H1 (cell line): ENCODE measurements at regions not wholly inside any gene's neighbourhood (a gene's known extent, or its start where the extent isn't known, plus 50 kb on each side); places are given as distances from the start of the nearest gene placed in this dataset.

Experiments used
- CBX8 ChIP-seq: fragments of 300-800, 300-1000 bp; sonication (generic); IDR thresholded peaks from 2 replicates; pipeline ENCODE4 v1.7.1; 2016; ENCODE audit warnings: low read depth, low read length, borderline replicate concordance
- EGR1 ChIP-seq: IDR thresholded peaks from 2 replicates; pipeline ENCODE4 v1.6.1; 2011; ENCODE audit warnings: low read depth, low read length, borderline replicate concordance
- HDAC6 ChIP-seq: IDR thresholded peaks from one replicate; pipeline ENCODE4 v1.7.1; 2012; ENCODE audit warnings: low read depth, mild to moderate bottlenecking, inconsistent platforms, low read length, moderate library complexity
- JUND ChIP-seq: IDR thresholded peaks from 2 replicates; pipeline ENCODE4 v1.6.1; 2011; ENCODE audit warnings: mild to moderate bottlenecking, improper control_type of control experiment, low read length
- MAFK ChIP-seq: IDR thresholded peaks from 2 replicates; pipeline ENCODE4 v1.6.1; 2012; ENCODE audit warnings: low read depth, mild to moderate bottlenecking, improper control_type of control experiment, low read length
- POU5F1 ChIP-seq: IDR thresholded peaks from 2 replicates; pipeline ENCODE4 v1.6.1; 2011; ENCODE audit warnings: low read depth, mild to moderate bottlenecking, low read length, moderate library complexity
- RFX5 ChIP-seq: IDR thresholded peaks from 2 replicates; pipeline ENCODE4 v1.6.1; 2011; ENCODE audit warnings: low read depth, low read length, improper control_type of control experiment, borderline replicate concordance
- RNF2 ChIP-seq: fragments of 200-900, 300-1000 bp; sonication (generic); IDR thresholded peaks from 2 replicates; pipeline ENCODE4 v1.7.1; 2016; ENCODE audit warnings: borderline replicate concordance, low read depth, mild to moderate bottlenecking, antibody characterized with exemption, low read length; ENCODE audit not compliant: poor library complexity, severe bottlenecking; ENCODE audit errors: missing control alignments
- TF ChIP-seq, protein P1 (sequence below): fragments of 300-600 bp; sonication (generic); IDR thresholded peaks from 2 replicates; pipeline ENCODE4 v1.7.1; 2012; ENCODE audit warnings: low read length, moderate library complexity, mild to moderate bottlenecking, inconsistent platforms; ENCODE audit not compliant: insufficient replicate concordance

DNA sequence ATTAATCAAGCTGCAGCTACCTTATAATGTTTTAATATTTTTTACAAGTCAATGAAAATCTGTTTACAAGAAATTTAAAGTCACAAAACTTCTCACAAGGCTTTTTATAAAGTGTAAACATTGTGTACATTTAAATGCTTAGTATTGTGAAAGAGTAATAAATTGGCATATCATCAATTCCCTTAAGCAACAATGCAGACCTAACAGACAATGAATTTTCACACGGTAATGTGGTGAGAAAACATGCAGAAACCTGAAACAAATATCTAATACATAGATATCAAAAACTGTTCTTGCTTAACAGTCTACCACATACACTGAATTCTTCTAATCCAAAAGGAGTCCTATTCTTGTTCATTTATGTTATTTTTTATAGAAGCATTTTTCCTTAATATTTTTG, 220.7 kb downstream of the CRPPA start (continued):
- TF ChIP-seq, protein P1, sequence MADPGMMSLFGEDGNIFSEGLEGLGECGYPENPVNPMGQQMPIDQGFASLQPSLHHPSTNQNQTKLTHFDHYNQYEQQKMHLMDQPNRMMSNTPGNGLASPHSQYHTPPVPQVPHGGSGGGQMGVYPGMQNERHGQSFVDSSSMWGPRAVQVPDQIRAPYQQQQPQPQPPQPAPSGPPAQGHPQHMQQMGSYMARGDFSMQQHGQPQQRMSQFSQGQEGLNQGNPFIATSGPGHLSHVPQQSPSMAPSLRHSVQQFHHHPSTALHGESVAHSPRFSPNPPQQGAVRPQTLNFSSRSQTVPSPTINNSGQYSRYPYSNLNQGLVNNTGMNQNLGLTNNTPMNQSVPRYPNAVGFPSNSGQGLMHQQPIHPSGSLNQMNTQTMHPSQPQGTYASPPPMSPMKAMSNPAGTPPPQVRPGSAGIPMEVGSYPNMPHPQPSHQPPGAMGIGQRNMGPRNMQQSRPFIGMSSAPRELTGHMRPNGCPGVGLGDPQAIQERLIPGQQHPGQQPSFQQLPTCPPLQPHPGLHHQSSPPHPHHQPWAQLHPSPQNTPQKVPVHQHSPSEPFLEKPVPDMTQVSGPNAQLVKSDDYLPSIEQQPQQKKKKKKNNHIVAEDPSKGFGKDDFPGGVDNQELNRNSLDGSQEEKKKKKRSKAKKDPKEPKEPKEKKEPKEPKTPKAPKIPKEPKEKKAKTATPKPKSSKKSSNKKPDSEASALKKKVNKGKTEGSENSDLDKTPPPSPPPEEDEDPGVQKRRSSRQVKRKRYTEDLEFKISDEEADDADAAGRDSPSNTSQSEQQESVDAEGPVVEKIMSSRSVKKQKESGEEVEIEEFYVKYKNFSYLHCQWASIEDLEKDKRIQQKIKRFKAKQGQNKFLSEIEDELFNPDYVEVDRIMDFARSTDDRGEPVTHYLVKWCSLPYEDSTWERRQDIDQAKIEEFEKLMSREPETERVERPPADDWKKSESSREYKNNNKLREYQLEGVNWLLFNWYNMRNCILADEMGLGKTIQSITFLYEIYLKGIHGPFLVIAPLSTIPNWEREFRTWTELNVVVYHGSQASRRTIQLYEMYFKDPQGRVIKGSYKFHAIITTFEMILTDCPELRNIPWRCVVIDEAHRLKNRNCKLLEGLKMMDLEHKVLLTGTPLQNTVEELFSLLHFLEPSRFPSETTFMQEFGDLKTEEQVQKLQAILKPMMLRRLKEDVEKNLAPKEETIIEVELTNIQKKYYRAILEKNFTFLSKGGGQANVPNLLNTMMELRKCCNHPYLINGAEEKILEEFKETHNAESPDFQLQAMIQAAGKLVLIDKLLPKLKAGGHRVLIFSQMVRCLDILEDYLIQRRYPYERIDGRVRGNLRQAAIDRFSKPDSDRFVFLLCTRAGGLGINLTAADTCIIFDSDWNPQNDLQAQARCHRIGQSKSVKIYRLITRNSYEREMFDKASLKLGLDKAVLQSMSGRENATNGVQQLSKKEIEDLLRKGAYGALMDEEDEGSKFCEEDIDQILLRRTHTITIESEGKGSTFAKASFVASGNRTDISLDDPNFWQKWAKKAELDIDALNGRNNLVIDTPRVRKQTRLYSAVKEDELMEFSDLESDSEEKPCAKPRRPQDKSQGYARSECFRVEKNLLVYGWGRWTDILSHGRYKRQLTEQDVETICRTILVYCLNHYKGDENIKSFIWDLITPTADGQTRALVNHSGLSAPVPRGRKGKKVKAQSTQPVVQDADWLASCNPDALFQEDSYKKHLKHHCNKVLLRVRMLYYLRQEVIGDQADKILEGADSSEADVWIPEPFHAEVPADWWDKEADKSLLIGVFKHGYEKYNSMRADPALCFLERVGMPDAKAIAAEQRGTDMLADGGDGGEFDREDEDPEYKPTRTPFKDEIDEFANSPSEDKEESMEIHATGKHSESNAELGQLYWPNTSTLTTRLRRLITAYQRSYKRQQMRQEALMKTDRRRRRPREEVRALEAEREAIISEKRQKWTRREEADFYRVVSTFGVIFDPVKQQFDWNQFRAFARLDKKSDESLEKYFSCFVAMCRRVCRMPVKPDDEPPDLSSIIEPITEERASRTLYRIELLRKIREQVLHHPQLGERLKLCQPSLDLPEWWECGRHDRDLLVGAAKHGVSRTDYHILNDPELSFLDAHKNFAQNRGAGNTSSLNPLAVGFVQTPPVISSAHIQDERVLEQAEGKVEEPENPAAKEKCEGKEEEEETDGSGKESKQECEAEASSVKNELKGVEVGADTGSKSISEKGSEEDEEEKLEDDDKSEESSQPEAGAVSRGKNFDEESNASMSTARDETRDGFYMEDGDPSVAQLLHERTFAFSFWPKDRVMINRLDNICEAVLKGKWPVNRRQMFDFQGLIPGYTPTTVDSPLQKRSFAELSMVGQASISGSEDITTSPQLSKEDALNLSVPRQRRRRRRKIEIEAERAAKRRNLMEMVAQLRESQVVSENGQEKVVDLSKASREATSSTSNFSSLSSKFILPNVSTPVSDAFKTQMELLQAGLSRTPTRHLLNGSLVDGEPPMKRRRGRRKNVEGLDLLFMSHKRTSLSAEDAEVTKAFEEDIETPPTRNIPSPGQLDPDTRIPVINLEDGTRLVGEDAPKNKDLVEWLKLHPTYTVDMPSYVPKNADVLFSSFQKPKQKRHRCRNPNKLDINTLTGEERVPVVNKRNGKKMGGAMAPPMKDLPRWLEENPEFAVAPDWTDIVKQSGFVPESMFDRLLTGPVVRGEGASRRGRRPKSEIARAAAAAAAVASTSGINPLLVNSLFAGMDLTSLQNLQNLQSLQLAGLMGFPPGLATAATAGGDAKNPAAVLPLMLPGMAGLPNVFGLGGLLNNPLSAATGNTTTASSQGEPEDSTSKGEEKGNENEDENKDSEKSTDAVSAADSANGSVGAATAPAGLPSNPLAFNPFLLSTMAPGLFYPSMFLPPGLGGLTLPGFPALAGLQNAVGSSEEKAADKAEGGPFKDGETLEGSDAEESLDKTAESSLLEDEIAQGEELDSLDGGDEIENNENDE, result no peak
- TF ChIP-seq HDAC6 (no peak), MAFK (no peak), EGR1 (no peak), POU5F1 (no peak), CBX8 (no peak), RNF2 (no peak), RFX5 (no peak), JUND (no peak)
